ENCODE measurements at regions not wholly inside any gene's neighbourhood (a gene's known extent, or its start where the extent isn't known, plus 50 kb on each side); places are given as distances from the start of the nearest gene placed in this dataset.

DNA sequence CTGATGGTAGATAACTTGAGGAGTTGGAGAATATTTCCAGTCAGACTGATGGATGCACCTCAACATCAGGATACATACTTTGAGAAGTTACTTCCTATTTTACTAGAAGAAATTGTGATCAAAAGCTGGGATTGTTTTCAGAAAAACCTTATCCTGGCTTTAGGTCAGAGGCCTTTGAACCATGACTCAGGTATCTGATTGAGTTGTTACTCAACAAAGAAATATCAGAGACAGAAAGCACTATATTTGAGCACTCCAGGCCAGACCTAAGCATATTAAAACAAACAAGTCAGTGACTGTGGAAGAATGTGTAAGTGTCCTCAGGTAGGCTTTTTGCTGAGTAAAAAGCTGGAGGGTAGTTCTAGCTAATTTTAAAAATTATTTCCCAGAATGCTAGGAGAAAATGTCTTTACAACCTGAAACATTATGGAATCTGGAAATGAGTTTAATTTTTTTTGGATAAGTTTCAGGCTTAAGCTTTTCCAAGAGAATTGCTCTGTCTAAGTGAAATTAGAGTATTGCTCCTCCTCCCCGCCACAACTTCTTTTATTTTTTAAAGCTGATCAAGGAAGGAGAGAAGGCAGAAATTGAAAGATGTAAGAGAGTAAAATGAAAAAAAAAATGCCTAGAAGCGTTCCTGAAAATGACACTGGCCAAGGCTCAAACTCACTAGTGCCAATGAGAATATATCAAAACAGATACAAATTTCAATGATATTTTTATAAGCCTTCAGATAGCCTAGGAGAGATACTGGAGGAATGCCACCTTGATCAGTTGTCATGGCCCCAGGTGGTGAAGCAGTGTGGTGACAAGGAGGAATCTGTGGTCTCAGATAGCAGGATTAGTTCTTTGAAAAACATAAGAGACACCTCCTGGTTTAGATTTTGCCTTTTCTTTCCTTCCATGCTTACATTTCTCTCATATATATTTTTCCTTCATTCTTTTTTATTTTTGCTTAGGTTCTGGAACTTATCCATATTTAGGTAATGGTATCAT is 790.3 kb downstream of the TMTC2 start:
- TF ChIP-seq EZH2 (IDR thresholded peaks at IDR 0.05; ENCODE audit: borderline replicate concordance, low read length): no peak
- no peak for TF ChIP-seq CTCF (IDR thresholded peaks at IDR 0.05; ENCODE audit: low read length)
